ENCODE measurements at regions not wholly inside any gene's neighbourhood (a gene's known extent, or its start where the extent isn't known, plus 50 kb on each side); places are given as distances from the start of the nearest gene placed in this dataset.

DNA sequence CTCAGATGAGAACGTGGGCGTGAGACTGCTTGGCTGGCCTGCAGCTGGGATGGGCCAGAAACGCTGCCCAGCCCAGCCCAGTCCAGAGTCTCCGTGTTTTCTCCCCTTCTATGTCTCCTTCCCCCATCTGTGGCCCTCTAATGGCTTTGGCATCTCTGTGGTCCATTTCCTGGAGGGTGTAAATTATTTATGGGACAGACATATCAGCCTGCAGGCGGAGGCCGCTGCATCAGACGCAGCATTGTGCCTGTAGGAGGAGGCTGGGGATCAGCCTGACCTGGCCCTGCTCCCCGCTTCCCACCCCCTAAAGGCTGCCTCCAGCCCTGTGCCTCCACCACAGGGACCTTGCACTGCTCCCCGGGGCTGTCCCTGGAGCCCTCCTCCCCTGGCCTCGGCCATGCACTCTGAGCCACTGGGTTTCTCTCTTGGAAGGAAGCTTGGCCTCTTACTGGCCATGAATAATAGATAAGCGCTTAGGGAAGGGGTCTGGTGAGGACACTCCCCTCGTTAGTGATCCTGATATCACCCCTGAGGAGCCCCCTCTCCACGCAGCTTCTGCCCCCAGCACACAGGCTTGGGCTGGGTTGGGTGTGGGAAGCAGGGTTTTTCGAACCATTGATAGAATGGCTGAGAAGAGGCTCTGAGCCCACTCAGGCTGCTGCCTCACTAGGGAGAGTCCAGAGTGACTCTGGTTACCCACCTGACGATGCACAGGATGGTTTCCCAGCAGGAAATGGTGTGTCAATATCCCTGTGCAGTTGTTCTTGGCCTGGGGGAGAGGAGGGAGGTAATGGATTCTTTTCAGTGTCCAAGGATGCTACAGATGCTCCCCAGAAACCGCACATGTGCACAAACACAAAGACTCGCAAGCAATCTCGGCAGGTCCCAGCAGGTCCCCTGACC lies 185.5 kb downstream of the MYCN start:
- DNase-seq, result no peak

DNA sequence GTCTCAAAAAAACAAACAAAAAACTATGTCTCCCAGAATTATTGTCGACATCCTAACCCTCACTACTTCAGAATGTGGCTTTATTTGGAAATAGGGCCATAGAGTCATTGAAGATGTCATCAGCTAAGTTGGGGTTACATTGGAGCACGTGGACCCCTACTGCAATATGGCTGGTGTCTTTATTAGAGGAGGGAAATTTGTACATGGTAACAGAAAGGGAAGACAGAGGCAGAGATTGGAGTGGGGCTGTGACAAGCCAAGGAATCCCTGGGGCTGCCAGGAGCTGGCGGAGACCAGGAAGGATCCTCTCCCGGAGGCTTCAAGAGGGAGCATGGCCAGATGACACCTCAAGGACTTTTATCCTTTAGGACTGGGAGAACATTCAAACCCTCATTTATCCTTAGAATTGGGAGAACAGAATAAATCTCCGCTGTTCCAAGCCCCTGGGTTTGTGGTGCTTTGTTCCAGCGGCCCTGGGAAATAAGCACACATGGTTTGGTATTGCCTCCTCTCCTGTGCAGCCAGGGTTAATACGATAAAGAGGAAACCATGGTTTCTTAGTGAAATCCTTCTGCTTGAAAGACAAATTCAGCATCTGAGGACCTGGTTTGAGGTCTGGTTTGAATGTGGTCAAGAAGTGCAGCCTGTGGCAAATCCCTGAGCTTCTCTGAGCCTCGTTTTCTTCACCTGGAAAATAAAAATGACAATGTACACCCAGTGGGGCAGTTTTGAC lies 184.7 kb downstream of the MYCN start:
- DNase-seq, result no peak

DNA sequence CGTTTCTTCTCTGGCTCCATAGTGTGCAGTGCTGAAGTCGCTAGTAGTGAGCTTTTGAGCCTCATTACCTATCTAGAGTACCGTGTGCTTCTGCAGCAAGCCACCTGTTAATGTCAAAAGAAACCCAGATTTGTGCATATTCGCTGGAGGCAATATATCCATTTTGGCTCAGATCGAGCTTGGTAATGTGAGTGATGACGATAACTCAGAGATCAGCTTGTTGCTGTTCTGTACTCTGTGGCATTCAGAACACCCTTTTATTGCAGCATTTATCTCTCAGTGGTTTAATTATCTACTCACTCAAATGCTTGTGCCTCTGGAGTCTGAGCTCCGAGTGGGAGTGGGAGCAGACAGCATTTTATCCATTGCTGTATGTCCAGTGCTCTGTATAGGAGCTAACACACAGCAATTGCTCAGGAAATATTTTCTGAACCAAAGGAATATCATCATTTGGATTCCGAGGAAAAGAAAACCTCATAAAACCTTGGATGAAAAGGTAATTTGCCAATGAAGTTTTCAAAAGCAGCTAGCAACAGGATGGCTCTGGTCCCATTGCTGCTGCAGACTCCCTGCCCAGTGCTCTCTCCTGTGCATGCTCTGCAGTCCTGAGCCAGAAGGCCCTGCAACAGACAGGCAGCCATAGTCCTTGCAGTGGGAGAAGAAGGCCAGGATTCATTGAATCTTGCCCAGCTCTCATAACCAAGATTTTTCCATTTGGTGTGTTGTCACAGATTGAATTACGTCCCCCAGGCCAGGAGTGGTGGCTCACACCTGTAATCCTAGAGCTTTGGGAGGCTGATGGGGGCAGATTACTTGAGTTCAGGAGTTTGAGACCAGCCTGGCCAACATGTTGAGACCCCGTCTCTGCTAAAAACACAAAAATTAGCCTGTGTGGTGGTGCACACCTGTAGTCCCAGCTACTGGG lies 183.8 kb downstream of the MYCN start:
- no peak for DNase-seq

DNA sequence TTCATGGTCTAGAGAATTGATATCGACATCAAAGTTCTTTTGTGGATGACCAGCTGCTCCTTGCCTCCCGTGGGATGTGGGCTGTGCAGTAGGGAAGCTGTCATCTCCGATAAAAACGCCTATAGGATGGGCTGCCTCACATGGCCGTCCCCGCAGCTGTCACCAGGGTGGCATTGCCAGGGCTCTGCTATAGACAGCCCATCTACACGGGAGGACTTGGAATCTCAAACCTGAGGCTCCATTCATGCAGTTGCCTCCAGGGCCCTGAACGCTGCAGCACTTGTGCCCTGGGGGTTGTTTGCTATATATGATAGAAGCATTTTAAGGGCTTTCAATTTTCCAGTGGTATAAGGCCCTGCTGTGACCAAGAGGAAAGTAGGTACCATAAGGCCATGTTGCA lies 183.1 kb downstream of the MYCN start:
- DNase-seq, result no peak

DNA sequence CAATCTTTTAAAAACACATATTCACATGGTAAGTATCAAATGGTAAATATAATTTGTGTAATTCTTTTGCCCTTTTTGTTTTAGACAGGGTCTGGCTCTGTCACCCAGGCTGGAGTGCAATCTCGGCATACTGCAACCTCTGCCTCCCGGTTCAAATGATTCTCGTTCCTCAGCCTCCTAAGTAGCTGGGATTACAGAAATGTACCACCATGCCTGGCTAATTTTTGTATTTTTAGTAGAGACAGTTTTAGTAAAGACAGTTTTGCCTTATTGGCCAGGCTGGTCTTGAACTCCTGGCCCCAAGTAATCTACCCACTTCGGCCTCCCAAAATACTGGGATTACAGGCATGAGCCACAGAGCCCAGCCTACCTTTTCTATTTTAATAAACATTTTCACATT lies 182.2 kb downstream of the MYCN start:
- DNase-seq, result no peak

DNA sequence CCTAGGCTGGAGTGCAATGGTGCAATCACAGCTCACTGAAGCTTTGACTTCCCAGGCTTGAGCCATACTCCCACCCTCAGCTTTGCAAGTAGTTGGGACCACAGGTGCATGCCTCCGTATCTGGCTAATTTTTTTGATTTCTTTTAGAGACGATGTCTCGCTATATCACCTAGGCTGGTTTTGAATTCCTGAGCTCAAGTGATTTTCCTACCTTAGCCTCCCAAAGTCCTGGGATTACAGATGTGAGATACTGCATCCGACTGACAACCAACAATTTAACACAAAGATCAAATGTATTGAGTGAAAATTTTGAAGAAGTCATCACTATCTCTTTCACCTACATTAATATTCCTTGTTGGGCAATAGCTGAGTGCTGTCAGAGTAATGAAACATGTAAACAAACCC lies 181.6 kb downstream of the MYCN start:
- no peak for DNase-seq

DNA sequence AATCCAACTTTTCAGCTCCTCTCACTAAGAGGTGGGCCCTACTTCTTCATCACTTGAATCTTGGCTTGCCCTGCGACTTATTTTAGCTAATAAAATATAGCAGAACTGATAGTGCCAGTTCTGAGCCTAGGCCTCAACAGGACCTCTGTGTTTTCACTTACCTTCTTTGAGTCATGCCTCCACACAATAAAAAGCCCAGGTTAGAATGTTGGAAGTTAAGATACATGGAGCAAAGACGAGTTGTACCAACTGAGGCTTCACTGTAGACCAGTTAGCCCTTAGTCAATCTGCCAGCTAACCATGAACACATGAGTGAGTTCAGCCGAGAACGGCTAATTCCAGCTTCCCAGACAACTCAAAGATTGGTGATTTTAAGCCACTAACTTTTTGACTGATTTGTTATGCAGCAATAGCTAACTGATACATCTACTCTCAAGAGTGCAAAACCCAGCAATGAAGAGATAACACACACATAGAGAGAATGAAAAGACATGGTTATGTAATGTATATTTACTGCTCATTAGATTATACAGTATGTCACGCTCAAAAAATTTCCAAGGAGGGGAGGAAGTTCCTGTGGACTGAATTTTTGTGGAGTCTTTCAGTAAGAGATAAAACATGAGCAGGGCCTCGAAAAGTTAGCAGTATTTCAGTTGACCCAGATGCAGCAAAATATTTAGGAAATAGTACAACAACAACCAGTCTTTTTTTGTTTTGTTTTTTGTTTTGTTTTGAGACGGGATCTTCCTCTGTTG lies 181.1 kb downstream of the MYCN start:
- no peak for DNase-seq

DNA sequence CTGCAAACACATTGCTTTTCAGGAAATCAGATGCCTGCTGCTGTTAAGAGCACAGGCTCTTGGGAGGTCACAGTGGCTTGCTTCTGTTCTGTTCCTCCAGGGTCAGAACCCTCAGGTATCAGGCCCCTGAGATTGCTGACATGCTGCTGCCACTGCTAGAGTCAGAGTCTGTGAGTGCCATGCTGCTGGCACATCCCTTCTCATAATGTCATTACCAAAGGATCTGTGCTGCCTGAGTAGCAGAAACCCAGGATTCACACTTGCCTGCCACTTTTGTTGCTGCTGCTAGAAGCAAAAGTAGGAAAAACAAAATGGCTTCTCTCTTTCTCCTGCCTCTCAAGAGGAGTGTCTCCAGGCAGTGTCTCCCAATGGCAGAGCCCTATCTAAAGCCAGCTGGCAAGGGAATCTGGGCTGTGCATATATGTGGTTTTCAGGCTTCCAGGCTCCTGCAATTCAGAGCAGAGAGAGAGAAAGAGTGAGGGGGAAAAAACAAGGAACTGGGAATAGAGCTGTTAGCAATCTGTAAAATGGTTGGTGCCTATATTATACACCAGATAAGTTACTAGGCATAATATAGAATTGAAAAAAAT lies 180.3 kb downstream of the MYCN start:
- DNase-seq, result no peak

DNA sequence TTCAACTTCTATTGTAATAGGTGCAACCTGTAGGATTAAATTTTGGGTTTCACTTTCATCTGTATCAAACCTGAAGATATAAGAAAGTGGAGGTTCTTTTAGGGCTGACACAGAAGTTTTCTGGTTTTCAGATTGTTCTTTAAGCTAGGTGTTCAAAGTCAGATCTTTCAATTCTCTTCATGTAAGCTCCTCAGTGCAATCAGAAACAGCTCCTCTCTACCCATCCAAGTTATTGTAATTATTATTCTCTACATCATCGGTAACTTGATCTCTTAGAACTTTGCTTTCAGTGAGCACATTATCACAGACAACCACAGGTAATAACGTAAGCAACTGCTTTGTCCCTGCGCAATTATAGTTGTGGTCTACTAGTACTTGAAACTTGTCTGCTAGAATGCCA lies 179.4 kb downstream of the MYCN start:
- no peak for DNase-seq

DNA sequence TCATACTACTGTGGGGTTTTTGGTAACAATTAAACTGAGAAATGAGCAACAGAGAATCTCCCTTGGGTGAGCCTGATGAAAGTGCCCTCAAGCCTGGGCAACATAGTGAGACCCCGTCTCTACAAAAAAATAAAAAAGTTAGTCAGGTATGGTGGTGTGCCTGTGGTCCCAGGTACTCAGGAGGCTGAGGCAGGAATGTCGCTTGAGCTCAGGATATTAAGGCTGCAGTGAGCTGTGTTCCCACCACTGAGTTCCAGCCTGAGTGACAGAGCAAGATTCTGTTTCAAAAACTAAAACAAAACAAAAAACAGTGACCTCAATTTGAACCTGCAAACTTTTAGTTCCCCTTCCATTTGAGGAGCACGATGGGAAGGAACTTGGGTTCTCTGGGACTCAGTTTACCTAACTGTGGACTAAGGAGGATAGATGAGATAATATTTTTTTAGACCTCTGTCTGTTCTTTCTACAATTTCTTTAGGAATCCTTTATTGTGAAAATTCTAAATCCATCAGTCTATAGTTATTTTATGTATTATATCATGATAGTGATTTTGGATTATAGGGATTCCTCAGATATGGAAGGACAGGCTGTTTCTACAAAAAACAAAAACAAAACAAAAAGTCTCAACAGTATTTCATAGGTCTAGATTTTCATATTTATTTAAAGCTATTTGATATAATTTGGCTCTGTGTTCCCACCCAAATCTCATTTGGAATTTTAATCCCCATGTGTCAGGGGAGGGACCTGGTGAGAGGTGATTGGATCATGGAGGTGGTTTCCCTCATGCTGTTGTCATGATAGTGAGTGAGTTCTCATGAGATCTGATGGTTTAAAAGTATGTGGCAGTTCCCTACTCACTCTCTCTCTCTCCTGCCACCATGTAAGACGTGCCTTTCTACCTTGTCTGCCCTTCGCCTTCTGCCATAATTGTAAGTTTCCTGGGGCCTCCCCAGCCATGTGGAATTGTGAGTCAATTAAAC lies 178.6 kb downstream of the MYCN start:
- DNase-seq, result no peak

DNA sequence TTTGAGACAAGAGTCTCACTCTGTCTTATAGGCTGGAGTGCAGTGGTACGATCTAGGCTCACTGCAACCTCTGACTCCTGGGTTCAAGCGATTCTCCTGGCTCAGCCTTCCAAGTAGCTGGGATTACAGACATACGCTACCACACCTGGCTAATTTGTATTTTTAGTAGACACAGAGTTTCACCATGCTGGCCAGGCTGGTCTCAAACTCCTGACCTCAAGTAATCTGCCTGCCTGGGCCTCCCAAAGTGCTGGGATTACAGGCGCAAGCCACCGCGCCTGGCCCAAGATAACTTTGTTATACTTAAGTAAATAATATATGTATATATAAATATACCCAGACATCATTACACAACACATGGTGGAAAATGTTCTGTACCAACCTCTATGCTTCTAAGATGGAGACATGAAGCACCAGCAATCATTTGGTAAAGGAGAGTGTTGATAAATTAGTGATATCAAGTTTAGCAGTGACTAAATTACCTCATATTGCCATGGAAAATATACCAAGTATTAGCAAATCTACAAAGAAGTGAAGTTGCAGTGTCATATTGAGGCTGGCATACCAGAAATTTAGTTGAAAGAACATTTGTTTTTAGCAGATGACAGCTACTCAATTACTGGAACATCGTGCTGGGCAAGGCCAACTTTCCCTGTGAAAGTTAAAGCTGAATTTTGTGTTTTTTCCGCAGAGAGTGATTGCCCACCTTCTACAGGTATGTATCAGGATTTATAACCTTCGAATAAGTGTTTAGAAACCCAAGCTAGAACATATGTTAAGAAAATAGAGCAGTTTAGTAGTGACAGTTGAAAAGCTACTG lies 177.7 kb downstream of the MYCN start:
- no peak for DNase-seq

DNA sequence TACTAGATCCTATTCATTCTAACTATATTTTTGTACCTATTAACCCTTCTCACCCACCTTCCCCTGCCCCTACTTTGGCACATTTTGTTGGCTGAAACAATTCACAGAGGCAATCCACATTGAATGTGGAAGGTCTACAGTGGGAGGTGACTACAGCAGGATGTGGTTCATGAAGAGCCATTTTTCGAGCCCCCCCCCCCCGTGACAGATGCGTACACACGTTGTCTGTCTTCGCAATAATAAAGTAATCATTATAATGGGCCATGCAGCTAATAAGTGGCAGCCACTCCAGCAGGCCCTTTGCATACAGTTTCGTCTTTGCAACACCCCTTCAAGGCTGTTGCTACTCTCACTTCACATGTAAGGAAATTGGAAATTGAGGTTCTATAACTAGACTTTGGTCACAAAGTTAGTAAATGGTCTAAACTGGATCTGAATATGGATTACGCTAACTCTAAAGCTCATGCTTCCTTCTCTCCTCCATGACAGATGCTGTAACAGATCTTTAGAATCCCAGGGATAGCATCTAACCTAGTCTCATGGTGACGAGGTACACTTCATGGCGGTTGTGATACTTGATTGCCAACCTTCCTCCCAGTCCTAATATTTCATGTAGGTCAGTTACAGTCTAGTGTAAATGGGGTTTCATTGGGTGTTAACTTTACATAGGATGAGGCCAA lies 176.8 kb downstream of the MYCN start:
- DNase-seq, result no peak

DNA sequence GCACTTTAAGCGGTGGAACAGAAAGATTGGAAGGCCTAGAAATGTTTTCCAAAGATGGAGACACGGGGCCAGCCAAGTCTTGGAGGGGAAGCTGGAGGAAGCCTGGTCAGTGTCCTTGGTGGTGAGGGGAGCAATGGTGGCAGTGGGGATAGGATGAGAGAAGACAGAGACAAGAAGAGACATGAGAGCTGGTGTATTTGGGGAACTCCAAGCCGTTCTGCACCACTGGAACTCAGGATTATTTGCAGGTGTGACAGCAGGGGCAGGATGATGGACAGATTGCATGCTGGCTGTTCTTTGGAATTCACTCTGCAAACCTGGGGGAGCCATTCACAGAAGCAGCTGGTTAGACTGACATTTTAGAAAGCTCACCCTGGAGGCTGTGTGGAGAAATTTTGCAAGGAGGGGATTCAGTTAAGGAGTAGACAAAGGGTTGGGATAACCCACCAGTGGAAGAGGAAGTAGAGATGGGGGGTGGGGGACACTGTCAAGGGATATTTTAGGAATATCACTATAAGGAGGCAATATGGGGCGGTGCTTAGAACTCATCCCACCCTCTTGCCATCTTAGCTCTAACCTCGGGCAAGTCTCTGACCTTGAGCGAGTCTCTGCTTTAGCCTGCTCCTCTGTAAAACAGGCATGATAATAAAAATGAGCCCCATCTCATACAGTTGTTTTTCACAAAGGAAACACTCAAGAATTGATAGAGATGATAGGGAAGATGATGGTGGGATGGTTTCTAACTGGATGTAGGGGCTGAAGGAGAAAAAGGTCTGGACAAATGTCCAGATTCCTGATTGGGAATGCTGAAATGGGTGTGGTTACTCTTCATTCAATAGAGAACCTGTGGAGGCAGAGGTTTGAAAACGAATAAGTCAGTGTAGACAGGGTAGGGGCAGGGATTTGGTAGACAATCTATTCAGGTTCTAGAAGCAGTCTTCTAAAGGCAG lies 175.8 kb downstream of the MYCN start:
- DNase-seq, result no peak

DNA sequence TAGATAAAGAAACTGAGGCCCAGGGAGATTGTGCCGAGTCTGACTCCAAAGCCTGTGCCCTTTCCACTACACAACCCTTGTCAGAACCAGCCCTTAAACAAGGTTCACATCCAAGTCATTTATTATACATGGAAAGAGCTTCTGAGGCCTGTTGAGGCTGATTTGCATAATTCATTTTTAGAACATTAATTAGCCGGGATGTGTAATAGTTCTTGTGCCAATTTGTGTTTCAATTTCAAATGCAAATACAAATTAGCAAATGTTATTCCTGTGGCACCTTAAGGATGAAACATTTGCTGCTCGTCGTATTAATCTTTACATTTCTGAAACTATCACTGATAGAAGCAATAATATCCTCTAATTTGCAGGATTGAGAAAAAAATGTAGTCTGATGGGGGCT lies 174.9 kb downstream of the MYCN start:
- DNase-seq, result no peak

DNA sequence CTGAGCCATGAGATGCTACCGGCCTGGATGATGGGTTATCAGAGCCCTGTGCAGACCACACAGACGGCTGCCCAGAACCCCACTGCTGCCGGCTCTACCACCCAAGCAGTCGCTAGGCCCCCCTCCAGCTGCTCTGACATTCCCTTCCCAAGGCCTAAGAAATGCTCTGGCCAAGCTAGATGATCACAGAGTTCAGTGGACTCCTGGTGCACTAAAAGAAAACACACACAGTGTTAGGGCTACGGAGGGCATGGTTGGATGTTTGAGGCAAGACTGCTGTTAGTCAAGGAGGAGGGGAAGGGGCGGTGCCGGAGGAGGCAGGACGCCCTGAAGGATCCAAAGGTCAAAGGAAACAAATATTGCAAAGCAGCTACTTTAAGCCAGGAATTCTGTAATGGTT lies 174.5 kb downstream of the MYCN start:
- DNase-seq, result no peak

DNA sequence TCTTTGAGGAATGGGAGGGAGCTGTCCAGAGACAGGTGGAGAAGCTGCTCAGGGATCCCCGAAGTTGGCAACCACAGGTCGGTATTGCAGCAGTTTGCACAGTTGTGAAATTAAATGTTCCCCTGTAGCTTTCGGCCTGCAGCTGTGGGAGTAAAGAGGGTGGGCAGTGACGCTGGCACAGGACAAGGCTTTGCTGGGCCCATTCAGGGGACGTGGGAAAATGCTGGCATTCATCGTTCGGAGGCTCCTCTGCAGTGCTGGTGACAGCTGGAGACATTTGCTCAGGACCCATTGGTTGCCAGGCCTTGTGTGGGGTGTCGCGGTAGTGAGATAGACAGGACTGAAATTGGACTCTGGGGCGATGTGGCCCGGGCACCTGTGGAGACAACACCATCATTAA lies 173.7 kb downstream of the MYCN start:
- no peak for DNase-seq

DNA sequence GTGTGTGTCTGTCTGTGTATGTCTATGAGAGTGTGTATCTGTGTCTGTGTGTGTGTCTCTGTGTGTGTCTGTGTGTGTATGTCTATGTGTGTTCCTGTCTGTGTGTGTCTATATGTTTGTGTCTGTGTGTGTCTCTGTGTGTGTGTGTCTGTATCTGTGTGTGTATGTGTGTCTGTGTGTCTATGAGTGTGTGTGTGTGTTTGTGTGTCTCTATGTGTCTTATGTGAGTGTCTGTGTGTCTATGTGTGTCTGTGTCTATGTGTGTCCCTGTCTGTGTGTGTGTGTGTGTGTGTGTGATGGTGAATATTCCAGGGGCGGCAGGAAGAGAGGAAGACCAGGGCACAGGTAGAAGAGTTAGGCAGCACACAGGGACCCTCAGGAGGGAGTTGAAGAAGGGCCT lies 173.2 kb downstream of the MYCN start:
- no peak for DNase-seq

DNA sequence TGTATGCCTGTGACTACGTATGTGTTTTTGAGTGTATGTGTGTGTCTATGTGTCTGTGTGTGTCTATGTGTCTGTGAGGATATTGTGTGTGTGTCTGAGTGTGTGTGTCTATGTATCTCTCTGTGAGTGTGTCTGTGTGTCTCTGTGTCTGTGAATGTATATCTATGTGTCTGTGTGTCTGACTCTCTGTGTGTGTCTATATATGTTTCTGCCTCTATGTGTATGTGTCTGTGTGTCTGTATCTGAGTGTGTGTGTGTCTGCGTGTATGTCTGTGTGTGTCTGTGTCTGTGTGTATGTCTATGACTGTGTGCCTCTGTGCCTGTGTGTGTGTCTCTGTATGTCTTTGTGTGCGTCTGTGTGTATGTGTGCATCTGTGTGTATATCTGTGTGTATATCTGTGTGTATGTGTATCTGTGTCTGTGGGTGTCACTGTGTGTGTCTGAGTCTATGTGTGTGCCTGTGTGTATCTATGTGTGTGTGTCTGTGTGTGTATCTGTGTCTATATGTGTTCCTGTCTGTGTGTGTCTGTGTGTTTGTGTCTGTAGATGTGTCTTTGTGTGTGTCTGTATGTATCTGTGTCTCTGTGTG lies 172.7 kb downstream of the MYCN start:
- no peak for DNase-seq
